NCI-H526 (cell line): ENCODE measurements at regions not wholly inside any gene's neighbourhood (a gene's known extent, or its start where the extent isn't known, plus 50 kb on each side); places are given as distances from the start of the nearest gene placed in this dataset.

Experiments
- DNase-seq, 2 experiments: peaks; one replicate each; lab custom pipeline; 2025; lab: John Stamatoyannopoulos, UW

- no peak for DNase-seq
These were observed 428.0 kb downstream of the PLPP3 start for GRCh38 chr1:56151402-56151801.

GRCh38 chr1:56150441-56151215, 428.7 kb downstream of the PLPP3 start:
- DNase-seq = no peak

- DNase-seq = no peak
These were observed 429.6 kb downstream of the PLPP3 start for GRCh38 chr1:56149761-56150160.

- DNase-seq = no peak
These were observed 430.8 kb downstream of the PLPP3 start for GRCh38 chr1:56148326-56149193.

- DNase-seq = no peak
These were observed 431.9 kb downstream of the PLPP3 start for GRCh38 chr1:56147459-56147858.

- DNase-seq = no peak
These were observed 432.3 kb downstream of the PLPP3 start for GRCh38 chr1:56147034-56147433.

GRCh38 chr1:56146449-56146848, 432.9 kb downstream of the PLPP3 start:
- no peak for DNase-seq

GRCh38 chr1:56145581-56145980, 433.8 kb downstream of the PLPP3 start:
- no peak for DNase-seq

GRCh38 chr1:56142301-56142700, 437.1 kb downstream of the PLPP3 start:
- no peak for DNase-seq

GRCh38 chr1:56139836-56140235, 439.5 kb downstream of the PLPP3 start:
- peak; percentile 56 to 68 for DNase-seq

- no peak for DNase-seq
These were observed 441.6 kb downstream of the PLPP3 start for GRCh38 chr1:56137521-56138505.

GRCh38 chr1:56137090-56137489, 442.3 kb downstream of the PLPP3 start:
- DNase-seq = no peak

GRCh38 chr1:56135864-56136147, 443.6 kb downstream of the PLPP3 start:
- DNase-seq = no peak

GRCh38 chr1:56135069-56135863, 444.1 kb downstream of the PLPP3 start:
- no peak for DNase-seq

GRCh38 chr1:56133522-56134472, 445.6 kb downstream of the PLPP3 start:
- DNase-seq = peak in 1 of 2 experiments; percentile 38

- DNase-seq = no peak
These were observed 446.8 kb downstream of the PLPP3 start for GRCh38 chr1:56132520-56132919.

- no peak for DNase-seq
These were observed 449.5 kb downstream of the PLPP3 start for GRCh38 chr1:56129837-56130236.

GRCh38 chr1:56125316-56125715, 454.0 kb downstream of the PLPP3 start:
- no peak for DNase-seq

GRCh38 chr1:56123826-56124225, 455.5 kb downstream of the PLPP3 start:
- DNase-seq = no peak

- DNase-seq = no peak
These were observed 455.9 kb downstream of the PLPP3 start for GRCh38 chr1:56123421-56123820.
